H1 (cell line): ENCODE measurements at regions not wholly inside any gene's neighbourhood (a gene's known extent, or its start where the extent isn't known, plus 50 kb on each side); places are given as distances from the start of the nearest gene placed in this dataset.

Source experiments
- BCL11A ChIP-seq, 2 experiments: IDR thresholded peaks; one replicate each; pipeline ENCODE4 v1.6.1; 2011; ENCODE audit warnings: low read depth in 2 of 2, low read length in 2 of 2, mild to moderate bottlenecking in 2 of 2
- CBX5 ChIP-seq: fragments of 300-800, 300-1000 bp; sonication (generic); IDR thresholded peaks from 2 replicates; pipeline ENCODE4 v1.7.1; 2016; ENCODE audit warnings: antibody characterized with exemption, low read length, low read depth
- CEBPB ChIP-seq: IDR thresholded peaks from 2 replicates; pipeline ENCODE4 v1.6.1; 2012; ENCODE audit warnings: low read depth, low read length
- CTBP2 ChIP-seq: IDR thresholded peaks from 2 replicates; pipeline ENCODE4 v1.7.0; 2011; ENCODE audit warnings: borderline replicate concordance, mild to moderate bottlenecking, moderate library complexity, mixed read lengths, low read length; ENCODE audit not compliant: insufficient read depth, insufficient read length
- RBBP5 ChIP-seq: IDR thresholded peaks from 2 replicates; pipeline ENCODE4 v1.7.1; 2012; ENCODE audit warnings: low read depth, mild to moderate bottlenecking, inconsistent platforms, low read length, moderate library complexity, borderline replicate concordance
- TAF1 ChIP-seq: IDR thresholded peaks from 2 replicates; pipeline ENCODE4 v1.6.1; 2011; ENCODE audit warnings: mild to moderate bottlenecking, low read depth, low read length
- TCF12 ChIP-seq: IDR thresholded peaks from 2 replicates; pipeline ENCODE4 v1.6.1; 2011; ENCODE audit warnings: low read depth, mild to moderate bottlenecking, low read length
- TF ChIP-seq, protein P1 (sequence below): fragments of 300-600 bp; sonication (generic); IDR thresholded peaks from 2 replicates; pipeline ENCODE4 v1.7.1; 2012; ENCODE audit warnings: low read length, moderate library complexity, mild to moderate bottlenecking, inconsistent platforms; ENCODE audit not compliant: insufficient replicate concordance
- TF ChIP-seq, protein P2 (sequence below): IDR thresholded peaks from 2 replicates; pipeline ENCODE4 v1.6.1; 2011; ENCODE audit warnings: low read depth, mild to moderate bottlenecking, low read length; ENCODE audit not compliant: insufficient read depth

DNA sequence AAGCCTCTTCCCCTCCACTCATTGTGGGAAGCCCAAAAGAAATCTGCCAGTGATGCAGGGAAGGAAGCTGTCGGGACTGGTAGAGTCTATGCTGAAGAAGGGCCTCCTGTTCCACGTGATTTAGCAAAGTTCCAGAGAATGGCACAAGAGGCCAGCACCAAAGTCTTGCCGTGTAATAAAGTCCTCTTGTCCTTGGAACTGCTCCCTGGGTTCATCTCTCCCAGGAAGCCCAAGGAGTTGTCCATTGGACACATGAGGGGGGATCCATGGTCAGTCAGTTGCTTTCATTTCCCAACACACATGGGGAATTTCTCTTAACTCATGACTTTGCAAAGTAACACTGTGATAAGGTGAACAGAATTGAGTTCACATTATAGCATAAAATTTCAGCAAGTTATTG lies 116.1 kb upstream of the RAB4A start (continued):
- TF ChIP-seq, protein P1, sequence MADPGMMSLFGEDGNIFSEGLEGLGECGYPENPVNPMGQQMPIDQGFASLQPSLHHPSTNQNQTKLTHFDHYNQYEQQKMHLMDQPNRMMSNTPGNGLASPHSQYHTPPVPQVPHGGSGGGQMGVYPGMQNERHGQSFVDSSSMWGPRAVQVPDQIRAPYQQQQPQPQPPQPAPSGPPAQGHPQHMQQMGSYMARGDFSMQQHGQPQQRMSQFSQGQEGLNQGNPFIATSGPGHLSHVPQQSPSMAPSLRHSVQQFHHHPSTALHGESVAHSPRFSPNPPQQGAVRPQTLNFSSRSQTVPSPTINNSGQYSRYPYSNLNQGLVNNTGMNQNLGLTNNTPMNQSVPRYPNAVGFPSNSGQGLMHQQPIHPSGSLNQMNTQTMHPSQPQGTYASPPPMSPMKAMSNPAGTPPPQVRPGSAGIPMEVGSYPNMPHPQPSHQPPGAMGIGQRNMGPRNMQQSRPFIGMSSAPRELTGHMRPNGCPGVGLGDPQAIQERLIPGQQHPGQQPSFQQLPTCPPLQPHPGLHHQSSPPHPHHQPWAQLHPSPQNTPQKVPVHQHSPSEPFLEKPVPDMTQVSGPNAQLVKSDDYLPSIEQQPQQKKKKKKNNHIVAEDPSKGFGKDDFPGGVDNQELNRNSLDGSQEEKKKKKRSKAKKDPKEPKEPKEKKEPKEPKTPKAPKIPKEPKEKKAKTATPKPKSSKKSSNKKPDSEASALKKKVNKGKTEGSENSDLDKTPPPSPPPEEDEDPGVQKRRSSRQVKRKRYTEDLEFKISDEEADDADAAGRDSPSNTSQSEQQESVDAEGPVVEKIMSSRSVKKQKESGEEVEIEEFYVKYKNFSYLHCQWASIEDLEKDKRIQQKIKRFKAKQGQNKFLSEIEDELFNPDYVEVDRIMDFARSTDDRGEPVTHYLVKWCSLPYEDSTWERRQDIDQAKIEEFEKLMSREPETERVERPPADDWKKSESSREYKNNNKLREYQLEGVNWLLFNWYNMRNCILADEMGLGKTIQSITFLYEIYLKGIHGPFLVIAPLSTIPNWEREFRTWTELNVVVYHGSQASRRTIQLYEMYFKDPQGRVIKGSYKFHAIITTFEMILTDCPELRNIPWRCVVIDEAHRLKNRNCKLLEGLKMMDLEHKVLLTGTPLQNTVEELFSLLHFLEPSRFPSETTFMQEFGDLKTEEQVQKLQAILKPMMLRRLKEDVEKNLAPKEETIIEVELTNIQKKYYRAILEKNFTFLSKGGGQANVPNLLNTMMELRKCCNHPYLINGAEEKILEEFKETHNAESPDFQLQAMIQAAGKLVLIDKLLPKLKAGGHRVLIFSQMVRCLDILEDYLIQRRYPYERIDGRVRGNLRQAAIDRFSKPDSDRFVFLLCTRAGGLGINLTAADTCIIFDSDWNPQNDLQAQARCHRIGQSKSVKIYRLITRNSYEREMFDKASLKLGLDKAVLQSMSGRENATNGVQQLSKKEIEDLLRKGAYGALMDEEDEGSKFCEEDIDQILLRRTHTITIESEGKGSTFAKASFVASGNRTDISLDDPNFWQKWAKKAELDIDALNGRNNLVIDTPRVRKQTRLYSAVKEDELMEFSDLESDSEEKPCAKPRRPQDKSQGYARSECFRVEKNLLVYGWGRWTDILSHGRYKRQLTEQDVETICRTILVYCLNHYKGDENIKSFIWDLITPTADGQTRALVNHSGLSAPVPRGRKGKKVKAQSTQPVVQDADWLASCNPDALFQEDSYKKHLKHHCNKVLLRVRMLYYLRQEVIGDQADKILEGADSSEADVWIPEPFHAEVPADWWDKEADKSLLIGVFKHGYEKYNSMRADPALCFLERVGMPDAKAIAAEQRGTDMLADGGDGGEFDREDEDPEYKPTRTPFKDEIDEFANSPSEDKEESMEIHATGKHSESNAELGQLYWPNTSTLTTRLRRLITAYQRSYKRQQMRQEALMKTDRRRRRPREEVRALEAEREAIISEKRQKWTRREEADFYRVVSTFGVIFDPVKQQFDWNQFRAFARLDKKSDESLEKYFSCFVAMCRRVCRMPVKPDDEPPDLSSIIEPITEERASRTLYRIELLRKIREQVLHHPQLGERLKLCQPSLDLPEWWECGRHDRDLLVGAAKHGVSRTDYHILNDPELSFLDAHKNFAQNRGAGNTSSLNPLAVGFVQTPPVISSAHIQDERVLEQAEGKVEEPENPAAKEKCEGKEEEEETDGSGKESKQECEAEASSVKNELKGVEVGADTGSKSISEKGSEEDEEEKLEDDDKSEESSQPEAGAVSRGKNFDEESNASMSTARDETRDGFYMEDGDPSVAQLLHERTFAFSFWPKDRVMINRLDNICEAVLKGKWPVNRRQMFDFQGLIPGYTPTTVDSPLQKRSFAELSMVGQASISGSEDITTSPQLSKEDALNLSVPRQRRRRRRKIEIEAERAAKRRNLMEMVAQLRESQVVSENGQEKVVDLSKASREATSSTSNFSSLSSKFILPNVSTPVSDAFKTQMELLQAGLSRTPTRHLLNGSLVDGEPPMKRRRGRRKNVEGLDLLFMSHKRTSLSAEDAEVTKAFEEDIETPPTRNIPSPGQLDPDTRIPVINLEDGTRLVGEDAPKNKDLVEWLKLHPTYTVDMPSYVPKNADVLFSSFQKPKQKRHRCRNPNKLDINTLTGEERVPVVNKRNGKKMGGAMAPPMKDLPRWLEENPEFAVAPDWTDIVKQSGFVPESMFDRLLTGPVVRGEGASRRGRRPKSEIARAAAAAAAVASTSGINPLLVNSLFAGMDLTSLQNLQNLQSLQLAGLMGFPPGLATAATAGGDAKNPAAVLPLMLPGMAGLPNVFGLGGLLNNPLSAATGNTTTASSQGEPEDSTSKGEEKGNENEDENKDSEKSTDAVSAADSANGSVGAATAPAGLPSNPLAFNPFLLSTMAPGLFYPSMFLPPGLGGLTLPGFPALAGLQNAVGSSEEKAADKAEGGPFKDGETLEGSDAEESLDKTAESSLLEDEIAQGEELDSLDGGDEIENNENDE = no peak
- no peak for TF ChIP-seq TCF12
- no peak for TF ChIP-seq CTBP2
- no peak for TF ChIP-seq CEBPB
- TF ChIP-seq RBBP5 = no peak
- TF ChIP-seq TAF1 = no peak
- no peak for TF ChIP-seq CBX5
- TF ChIP-seq, protein P2, sequence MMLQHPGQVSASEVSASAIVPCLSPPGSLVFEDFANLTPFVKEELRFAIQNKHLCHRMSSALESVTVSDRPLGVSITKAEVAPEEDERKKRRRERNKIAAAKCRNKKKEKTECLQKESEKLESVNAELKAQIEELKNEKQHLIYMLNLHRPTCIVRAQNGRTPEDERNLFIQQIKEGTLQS = no peak
- TF ChIP-seq BCL11A (IDR thresholded peaks at IDR 0.05; ENCODE audit: low read depth in 2 of 2, low read length in 2 of 2) = no peak
